K562 (cell line): ENCODE measurements at regions not wholly inside any gene's neighbourhood (a gene's known extent, or its start where the extent isn't known, plus 50 kb on each side); places are given as distances from the start of the nearest gene placed in this dataset.

ENCODE experiments used
- KDM5B ChIP-seq: fragments of 200-600 bp; sonication (generic); IDR thresholded peaks from 2 replicates; pipeline ENCODE4 v1.6.1; 2012; ENCODE audit warnings: low read depth, mild to moderate bottlenecking, moderate library complexity, low read length, control low read depth, inconsistent platforms; ENCODE audit not compliant: insufficient replicate concordance
- PHF21A ChIP-seq: fragments of 450-650 bp; IDR thresholded peaks from 2 replicates; pipeline ENCODE4 v1.6.1; 2017; ENCODE audit warnings: low read depth, borderline replicate concordance
- SMARCC2 ChIP-seq: fragments of 450-650 bp; IDR thresholded peaks from 2 replicates; pipeline ENCODE4 v1.6.1; 2017; ENCODE audit warnings: antibody characterized with exemption, moderate library complexity, mild to moderate bottlenecking, low read depth
- TF ChIP-seq, protein P1 (sequence below), 3 experiments: IDR thresholded peaks in 2 of 3; conservative IDR thresholded peaks in 1 of 3; 2 replicates each; pipeline ENCODE4 v1.5.1; 2011 to 2012; ENCODE audit warnings: low read length in 3 of 3, mild to moderate bottlenecking in 3 of 3, control low read depth in 2 of 3, improper control_type of control experiment in 1 of 3, inconsistent platforms in 1 of 3, low read depth in 1 of 3, mixed read lengths in 1 of 3, moderate library complexity in 1 of 3; ENCODE audit not compliant: insufficient read depth in 2 of 3

DNA sequence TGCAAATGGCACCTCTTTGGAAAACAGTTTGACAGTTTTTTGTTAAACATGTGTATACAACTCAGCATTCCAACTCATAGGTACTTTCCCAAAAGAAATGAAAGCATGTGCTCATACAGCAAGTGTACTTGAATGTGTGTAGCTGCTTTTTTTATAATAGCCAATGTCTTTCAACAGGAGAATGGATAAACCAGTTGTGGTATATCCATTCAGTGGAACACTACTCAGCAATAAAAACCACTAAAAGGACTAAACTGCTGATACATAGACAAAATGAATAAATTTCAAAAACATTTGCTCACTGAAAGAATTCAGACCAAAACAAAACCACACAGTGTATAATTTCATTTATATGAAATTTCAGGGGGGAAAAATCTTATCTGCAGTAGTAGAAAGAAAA, 267.3 kb downstream of the NR2F1-AS1 start:
- no peak for TF ChIP-seq PHF21A
- TF ChIP-seq, protein P1, sequence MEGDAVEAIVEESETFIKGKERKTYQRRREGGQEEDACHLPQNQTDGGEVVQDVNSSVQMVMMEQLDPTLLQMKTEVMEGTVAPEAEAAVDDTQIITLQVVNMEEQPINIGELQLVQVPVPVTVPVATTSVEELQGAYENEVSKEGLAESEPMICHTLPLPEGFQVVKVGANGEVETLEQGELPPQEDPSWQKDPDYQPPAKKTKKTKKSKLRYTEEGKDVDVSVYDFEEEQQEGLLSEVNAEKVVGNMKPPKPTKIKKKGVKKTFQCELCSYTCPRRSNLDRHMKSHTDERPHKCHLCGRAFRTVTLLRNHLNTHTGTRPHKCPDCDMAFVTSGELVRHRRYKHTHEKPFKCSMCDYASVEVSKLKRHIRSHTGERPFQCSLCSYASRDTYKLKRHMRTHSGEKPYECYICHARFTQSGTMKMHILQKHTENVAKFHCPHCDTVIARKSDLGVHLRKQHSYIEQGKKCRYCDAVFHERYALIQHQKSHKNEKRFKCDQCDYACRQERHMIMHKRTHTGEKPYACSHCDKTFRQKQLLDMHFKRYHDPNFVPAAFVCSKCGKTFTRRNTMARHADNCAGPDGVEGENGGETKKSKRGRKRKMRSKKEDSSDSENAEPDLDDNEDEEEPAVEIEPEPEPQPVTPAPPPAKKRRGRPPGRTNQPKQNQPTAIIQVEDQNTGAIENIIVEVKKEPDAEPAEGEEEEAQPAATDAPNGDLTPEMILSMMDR (IDR thresholded peaks at IDR 0.05 in 2 of 3, conservative IDR thresholded peaks at IDR 0.05 in 1 of 3; ENCODE audit: insufficient read depth in 2 of 3, low read depth in 1 of 3, low read length in 3 of 3) = no peak
- no peak for TF ChIP-seq KDM5B
- TF ChIP-seq SMARCC2 = no peak
